ENCODE measurements at regions not wholly inside any gene's neighbourhood (a gene's known extent, or its start where the extent isn't known, plus 50 kb on each side); places are given as distances from the start of the nearest gene placed in this dataset.
"Not testable (repeated sequence)": the region's sequence is repeated elsewhere in the genome, so short reads cannot be mapped to it uniquely, and the experiment has no call there.

GRCh38 chr13:65505941-65506340 lies 1724.2 kb downstream of the PCDH9 start:
- Histone ChIP-seq H3K9ac (ENCODE audit: low read length in 5 of 5) (no peak overlapping the region), H3K27ac (ENCODE audit: low read depth, low read length) (no peak overlapping the region), H3K4me3 (ENCODE audit: low read depth in 1 of 5, low read length in 5 of 5) (no peak overlapping the region), H3K4me1 (ENCODE audit: control insufficient read depth in 5 of 5, insufficient read depth in 5 of 5, low read length in 5 of 5) (no peaks in the 10 kb centered on the region), H3K36me3 (ENCODE audit: control insufficient read depth in 5 of 5, insufficient read depth in 5 of 5, low read length in 5 of 5) (no peaks in the 10 kb centered on the region), H3K9me3 (ENCODE audit: control insufficient read depth in 5 of 5, low read length in 5 of 5) (no peaks in the 10 kb centered on the region), H3K27me3 (ENCODE audit: control insufficient read depth in 5 of 5, insufficient read depth in 4 of 5, low read length in 5 of 5) (no peaks in the 10 kb centered on the region)

- Histone ChIP-seq H3K9ac (ENCODE audit: low read length in 5 of 5) (no peak overlapping the region), H3K9me3 (ENCODE audit: control insufficient read depth in 5 of 5, low read length in 5 of 5) (no peaks in the 10 kb centered on the region), H3K27ac (ENCODE audit: low read depth, low read length) (no peak overlapping the region), H3K36me3 (ENCODE audit: control insufficient read depth in 5 of 5, insufficient read depth in 5 of 5, low read length in 5 of 5) (no peaks in the 10 kb centered on the region), H3K27me3 (ENCODE audit: control insufficient read depth in 5 of 5, insufficient read depth in 4 of 5, low read length in 5 of 5) (no peaks in the 10 kb centered on the region), H3K4me1 (ENCODE audit: control insufficient read depth in 5 of 5, insufficient read depth in 5 of 5, low read length in 5 of 5) (no peaks in the 10 kb centered on the region), H3K4me3 (ENCODE audit: low read depth in 1 of 5, low read length in 5 of 5) (no peak overlapping the region)
These were observed 1725.9 kb downstream of the PCDH9 start for GRCh38 chr13:65504213-65504612.

DNA sequence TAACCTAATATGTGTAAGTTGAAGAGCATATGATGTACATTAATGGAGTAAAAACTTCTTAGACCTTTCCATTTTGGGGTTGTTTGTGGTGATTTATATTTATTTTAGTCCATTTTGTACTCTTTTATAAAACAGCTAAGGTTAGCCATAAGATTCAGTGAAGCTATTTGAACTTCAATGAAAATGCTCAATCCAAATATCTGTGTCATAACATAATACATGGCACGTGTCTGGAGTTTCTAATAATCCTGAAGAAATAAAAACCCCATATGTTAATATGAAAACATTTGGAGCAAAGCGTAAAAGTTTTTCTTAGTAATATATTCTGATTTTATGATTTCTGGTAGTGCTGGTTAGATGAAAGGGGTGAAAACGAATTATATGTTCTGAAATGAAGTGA lies 1729.7 kb downstream of the PCDH9 start:
- Histone ChIP-seq H3K36me3 (ENCODE audit: control insufficient read depth in 5 of 5, insufficient read depth in 5 of 5, low read length in 5 of 5) (no peaks in the 10 kb centered on the region), H3K9ac (ENCODE audit: low read length in 5 of 5) (no peak overlapping the region), H3K27ac (ENCODE audit: low read depth, low read length) (no peak overlapping the region), H3K4me3 (ENCODE audit: low read depth in 1 of 5, low read length in 5 of 5) (no peak overlapping the region), H3K27me3 (ENCODE audit: control insufficient read depth in 5 of 5, insufficient read depth in 4 of 5, low read length in 5 of 5) (no peaks in the 10 kb centered on the region), H3K4me1 (ENCODE audit: control insufficient read depth in 5 of 5, insufficient read depth in 5 of 5, low read length in 5 of 5) (no peaks in the 10 kb centered on the region), H3K9me3 (ENCODE audit: control insufficient read depth in 5 of 5, low read length in 5 of 5) (no peaks in the 10 kb centered on the region)

DNA sequence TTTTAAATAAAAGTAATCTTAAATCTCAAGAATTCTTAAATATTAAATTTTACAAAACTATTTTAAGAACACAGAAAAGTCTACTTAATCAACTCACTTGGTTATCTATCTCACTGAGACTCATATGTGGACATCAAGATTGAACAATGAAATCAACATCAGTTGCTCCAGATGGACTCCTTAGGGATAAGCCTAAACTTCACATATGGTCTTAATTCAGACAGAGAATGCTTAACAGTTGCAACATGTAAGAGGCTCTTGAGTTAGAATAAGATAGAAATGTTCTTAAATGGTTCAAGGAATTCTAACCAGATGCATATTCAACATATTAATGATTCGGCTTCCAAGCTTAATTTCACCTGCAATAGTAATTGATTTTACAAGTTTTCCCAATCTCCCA lies 1730.9 kb downstream of the PCDH9 start:
- H3K27ac ChIP-seq (ENCODE audit: low read depth, low read length): no peak overlapping the region
- H3K36me3 ChIP-seq (ENCODE audit: control insufficient read depth in 5 of 5, insufficient read depth in 5 of 5, low read length in 5 of 5): no peaks in the 10 kb centered on the region
- H3K9me3 ChIP-seq (ENCODE audit: control insufficient read depth in 5 of 5, low read length in 5 of 5): no peaks in the 10 kb centered on the region
- no peaks in the 10 kb centered on the region for H3K4me1 ChIP-seq (ENCODE audit: control insufficient read depth in 5 of 5, insufficient read depth in 5 of 5, low read length in 5 of 5)
- no peak overlapping the region for H3K4me3 ChIP-seq (ENCODE audit: low read depth in 1 of 5, low read length in 5 of 5)
- H3K9ac ChIP-seq (ENCODE audit: low read length in 5 of 5): no peak overlapping the region
- H3K27me3 ChIP-seq (ENCODE audit: control insufficient read depth in 5 of 5, insufficient read depth in 4 of 5, low read length in 5 of 5): no peaks in the 10 kb centered on the region

GRCh38 chr13:65497265-65497664 lies 1732.9 kb downstream of the PCDH9 start:
- Histone ChIP-seq H3K27me3 (ENCODE audit: control insufficient read depth in 5 of 5, insufficient read depth in 4 of 5, low read length in 5 of 5) (no peaks in the 10 kb centered on the region), H3K9ac (ENCODE audit: low read length in 5 of 5) (no peak overlapping the region), H3K9me3 (ENCODE audit: control insufficient read depth in 5 of 5, low read length in 5 of 5) (no peaks in the 10 kb centered on the region), H3K27ac (ENCODE audit: low read depth, low read length) (no peak overlapping the region), H3K4me3 (ENCODE audit: low read depth in 1 of 5, low read length in 5 of 5) (no peak overlapping the region), H3K4me1 (ENCODE audit: control insufficient read depth in 5 of 5, insufficient read depth in 5 of 5, low read length in 5 of 5) (no peaks in the 10 kb centered on the region), H3K36me3 (ENCODE audit: control insufficient read depth in 5 of 5, insufficient read depth in 5 of 5, low read length in 5 of 5) (no peaks in the 10 kb centered on the region)

- not testable (repeated sequence) for H3K4me3 ChIP-seq (ENCODE audit: low read depth in 1 of 5, low read length in 5 of 5); H3K36me3 ChIP-seq (ENCODE audit: control insufficient read depth in 5 of 5, insufficient read depth in 5 of 5, low read length in 5 of 5); H3K27me3 ChIP-seq (ENCODE audit: control insufficient read depth in 5 of 5, insufficient read depth in 4 of 5, low read length in 5 of 5); H3K9ac ChIP-seq (ENCODE audit: low read length in 5 of 5); H3K27ac ChIP-seq (ENCODE audit: low read depth, low read length); H3K4me1 ChIP-seq (ENCODE audit: control insufficient read depth in 5 of 5, insufficient read depth in 5 of 5, low read length in 5 of 5); H3K9me3 ChIP-seq (ENCODE audit: control insufficient read depth in 5 of 5, low read length in 5 of 5)
These were observed 1739.4 kb downstream of the PCDH9 start for GRCh38 chr13:65490725-65491124.

DNA sequence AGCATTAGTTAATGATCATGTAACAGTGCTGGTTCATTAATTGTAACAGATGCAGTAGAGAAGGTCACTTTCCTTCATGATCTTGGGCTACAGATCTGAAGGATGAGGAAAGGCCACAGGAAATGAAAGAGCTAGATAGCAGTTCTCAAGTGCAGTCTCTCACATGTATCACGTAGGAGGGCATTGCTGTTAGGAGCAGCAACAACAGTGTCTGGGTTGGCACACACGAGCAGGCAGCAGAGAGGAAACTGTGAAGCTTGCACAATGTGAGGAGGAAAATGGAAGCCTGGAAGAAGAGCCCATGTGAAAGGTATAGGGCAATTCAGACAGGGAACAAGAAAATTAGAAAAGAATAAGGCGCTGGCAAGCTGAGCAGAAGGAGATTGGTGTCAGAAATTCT lies 1741.5 kb downstream of the PCDH9 start:
- Histone ChIP-seq H3K36me3 (ENCODE audit: control insufficient read depth in 5 of 5, insufficient read depth in 5 of 5, low read length in 5 of 5) (no peaks in the 10 kb centered on the region), H3K9me3 (ENCODE audit: control insufficient read depth in 5 of 5, low read length in 5 of 5) (no peaks in the 10 kb centered on the region), H3K27me3 (ENCODE audit: control insufficient read depth in 5 of 5, insufficient read depth in 4 of 5, low read length in 5 of 5) (no peaks in the 10 kb centered on the region), H3K27ac (ENCODE audit: low read depth, low read length) (no peak overlapping the region), H3K4me1 (ENCODE audit: control insufficient read depth in 5 of 5, insufficient read depth in 5 of 5, low read length in 5 of 5) (no peaks in the 10 kb centered on the region), H3K9ac (ENCODE audit: low read length in 5 of 5) (no peak overlapping the region), H3K4me3 (ENCODE audit: low read depth in 1 of 5, low read length in 5 of 5) (no peak overlapping the region)

- Histone ChIP-seq H3K4me3 (ENCODE audit: low read depth in 1 of 5, low read length in 5 of 5) (no peak overlapping the region), H3K27ac (ENCODE audit: low read depth, low read length) (no peak overlapping the region), H3K9me3 (ENCODE audit: control insufficient read depth in 5 of 5, low read length in 5 of 5) (no peaks in the 10 kb centered on the region), H3K36me3 (ENCODE audit: control insufficient read depth in 5 of 5, insufficient read depth in 5 of 5, low read length in 5 of 5) (no peaks in the 10 kb centered on the region), H3K4me1 (ENCODE audit: control insufficient read depth in 5 of 5, insufficient read depth in 5 of 5, low read length in 5 of 5) (no peaks in the 10 kb centered on the region), H3K9ac (ENCODE audit: low read length in 5 of 5) (no peak overlapping the region), H3K27me3 (ENCODE audit: control insufficient read depth in 5 of 5, insufficient read depth in 4 of 5, low read length in 5 of 5) (no peaks in the 10 kb centered on the region)
These were observed 1750.4 kb downstream of the PCDH9 start for GRCh38 chr13:65479692-65480091.

DNA sequence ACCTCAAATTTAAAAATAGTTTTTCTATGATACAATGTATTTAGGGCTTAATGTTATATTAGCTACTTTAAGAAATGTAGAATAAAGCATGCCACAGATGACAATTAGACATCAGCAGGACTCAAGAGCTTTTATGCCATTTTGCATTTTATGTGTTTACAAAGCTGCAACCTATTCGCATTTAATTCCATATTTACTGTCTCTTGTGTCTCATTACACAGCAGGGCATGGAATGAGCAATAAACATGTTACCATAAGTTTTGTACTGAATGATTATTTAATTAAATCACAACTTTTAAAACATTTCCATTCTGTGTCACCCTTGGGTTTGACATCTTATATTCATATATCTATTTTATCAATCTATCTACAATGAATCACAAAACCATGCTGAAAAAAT lies 1756.9 kb downstream of the PCDH9 start:
- Histone ChIP-seq H3K27me3 (ENCODE audit: control insufficient read depth in 5 of 5, insufficient read depth in 4 of 5, low read length in 5 of 5) (no peaks in the 10 kb centered on the region), H3K4me1 (ENCODE audit: control insufficient read depth in 5 of 5, insufficient read depth in 5 of 5, low read length in 5 of 5) (no peaks in the 10 kb centered on the region), H3K36me3 (ENCODE audit: control insufficient read depth in 5 of 5, insufficient read depth in 5 of 5, low read length in 5 of 5) (no peaks in the 10 kb centered on the region), H3K9ac (ENCODE audit: low read length in 5 of 5) (no peak overlapping the region), H3K9me3 (ENCODE audit: control insufficient read depth in 5 of 5, low read length in 5 of 5) (no peaks in the 10 kb centered on the region), H3K4me3 (ENCODE audit: low read depth in 1 of 5, low read length in 5 of 5) (no peak overlapping the region), H3K27ac (ENCODE audit: low read depth, low read length) (no peak overlapping the region)

DNA sequence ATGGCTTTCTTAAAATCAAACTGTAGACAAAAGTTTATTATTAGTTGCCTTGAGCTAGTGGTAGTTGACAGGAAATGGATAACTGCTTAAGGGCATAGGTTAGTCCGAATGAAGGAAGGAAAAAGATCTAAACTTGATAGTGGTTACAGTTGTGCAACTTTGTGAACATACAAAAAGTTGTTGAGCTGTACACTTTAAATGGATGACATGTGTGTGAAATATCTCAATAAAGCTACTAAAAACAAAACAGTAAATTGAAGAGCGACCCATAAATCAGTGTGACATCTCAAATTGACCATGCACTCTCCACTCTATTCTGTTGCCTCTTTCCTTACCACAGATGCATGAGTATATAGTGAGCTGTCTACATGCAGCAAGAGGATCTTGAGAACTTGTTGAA lies 1757.8 kb downstream of the PCDH9 start:
- Histone ChIP-seq H3K27ac (ENCODE audit: low read depth, low read length) (no peak overlapping the region), H3K9me3 (ENCODE audit: control insufficient read depth in 5 of 5, low read length in 5 of 5) (no peaks in the 10 kb centered on the region), H3K36me3 (ENCODE audit: control insufficient read depth in 5 of 5, insufficient read depth in 5 of 5, low read length in 5 of 5) (no peaks in the 10 kb centered on the region), H3K9ac (ENCODE audit: low read length in 5 of 5) (no peak overlapping the region), H3K4me1 (ENCODE audit: control insufficient read depth in 5 of 5, insufficient read depth in 5 of 5, low read length in 5 of 5) (no peaks in the 10 kb centered on the region), H3K27me3 (ENCODE audit: control insufficient read depth in 5 of 5, insufficient read depth in 4 of 5, low read length in 5 of 5) (no peaks in the 10 kb centered on the region), H3K4me3 (ENCODE audit: low read depth in 1 of 5, low read length in 5 of 5) (no peak overlapping the region)

DNA sequence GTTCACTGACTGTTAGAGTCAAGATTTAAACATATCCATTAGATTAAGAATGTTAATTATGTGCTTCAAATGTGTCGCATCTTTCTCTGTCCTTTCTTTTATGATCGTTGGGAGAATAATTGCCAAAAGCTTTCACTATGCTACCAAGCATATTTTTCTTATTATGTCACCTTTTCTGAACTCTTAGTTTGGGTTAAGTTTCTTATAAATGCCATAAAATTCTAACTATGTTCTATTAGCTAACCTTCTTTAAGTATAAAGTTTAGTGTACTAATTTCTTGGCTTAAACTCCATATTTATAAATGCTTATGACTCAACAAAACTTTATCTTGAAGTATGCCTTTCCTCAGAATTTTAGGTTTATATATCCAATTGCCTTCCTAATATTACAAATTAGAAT lies 1759.4 kb downstream of the PCDH9 start:
- no peak overlapping the region for H3K9ac ChIP-seq (ENCODE audit: low read length in 5 of 5)
- H3K27me3 ChIP-seq (ENCODE audit: control insufficient read depth in 5 of 5, insufficient read depth in 4 of 5, low read length in 5 of 5): no peaks in the 10 kb centered on the region
- no peaks in the 10 kb centered on the region for H3K9me3 ChIP-seq (ENCODE audit: control insufficient read depth in 5 of 5, low read length in 5 of 5)
- no peaks in the 10 kb centered on the region for H3K4me1 ChIP-seq (ENCODE audit: control insufficient read depth in 5 of 5, insufficient read depth in 5 of 5, low read length in 5 of 5)
- no peak overlapping the region for H3K27ac ChIP-seq (ENCODE audit: low read depth, low read length)
- no peaks in the 10 kb centered on the region for H3K36me3 ChIP-seq (ENCODE audit: control insufficient read depth in 5 of 5, insufficient read depth in 5 of 5, low read length in 5 of 5)
- no peak overlapping the region for H3K4me3 ChIP-seq (ENCODE audit: low read depth in 1 of 5, low read length in 5 of 5)
